ENCODE measurements at regions not wholly inside any gene's neighbourhood (a gene's known extent, or its start where the extent isn't known, plus 50 kb on each side); places are given as distances from the start of the nearest gene placed in this dataset.

DNA sequence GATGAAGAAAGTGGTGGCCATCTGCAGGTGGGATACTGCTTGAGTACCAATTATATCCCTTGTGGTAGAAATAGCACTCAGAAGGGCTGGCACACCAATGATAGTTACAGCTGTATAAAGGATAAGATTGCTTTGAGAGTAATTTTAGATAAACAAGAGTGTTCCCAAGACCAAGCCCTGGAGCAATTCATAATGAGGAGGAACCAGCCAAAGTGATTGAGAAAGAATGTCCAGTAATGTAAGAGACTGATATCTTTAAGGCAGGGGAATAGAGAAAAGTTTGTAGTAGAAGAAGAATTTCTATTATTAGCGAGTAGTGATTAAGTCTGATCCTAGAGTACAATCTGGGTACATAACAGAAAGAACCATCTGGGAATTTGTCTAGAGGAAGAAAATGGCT, 945.1 kb downstream of the OTOL1 start:
- TF ChIP-seq, protein P1, sequence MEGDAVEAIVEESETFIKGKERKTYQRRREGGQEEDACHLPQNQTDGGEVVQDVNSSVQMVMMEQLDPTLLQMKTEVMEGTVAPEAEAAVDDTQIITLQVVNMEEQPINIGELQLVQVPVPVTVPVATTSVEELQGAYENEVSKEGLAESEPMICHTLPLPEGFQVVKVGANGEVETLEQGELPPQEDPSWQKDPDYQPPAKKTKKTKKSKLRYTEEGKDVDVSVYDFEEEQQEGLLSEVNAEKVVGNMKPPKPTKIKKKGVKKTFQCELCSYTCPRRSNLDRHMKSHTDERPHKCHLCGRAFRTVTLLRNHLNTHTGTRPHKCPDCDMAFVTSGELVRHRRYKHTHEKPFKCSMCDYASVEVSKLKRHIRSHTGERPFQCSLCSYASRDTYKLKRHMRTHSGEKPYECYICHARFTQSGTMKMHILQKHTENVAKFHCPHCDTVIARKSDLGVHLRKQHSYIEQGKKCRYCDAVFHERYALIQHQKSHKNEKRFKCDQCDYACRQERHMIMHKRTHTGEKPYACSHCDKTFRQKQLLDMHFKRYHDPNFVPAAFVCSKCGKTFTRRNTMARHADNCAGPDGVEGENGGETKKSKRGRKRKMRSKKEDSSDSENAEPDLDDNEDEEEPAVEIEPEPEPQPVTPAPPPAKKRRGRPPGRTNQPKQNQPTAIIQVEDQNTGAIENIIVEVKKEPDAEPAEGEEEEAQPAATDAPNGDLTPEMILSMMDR (conservative IDR thresholded peaks at IDR 0.05; ENCODE audit: low read depth), result no peak
- CTCF ChIA-PET, result no interaction called here
- DNase-seq (ENCODE audit: low spot score), result no peak
- H3K27ac ChIP-seq, result no peak overlapping the region
- POLR2A ChIA-PET (ENCODE audit: low non-redundant PET), result no interaction called here

GRCh38 chr3:162443376-162443775, 946.8 kb downstream of the OTOL1 start:
- POLR2A ChIA-PET (ENCODE audit: low non-redundant PET), result no interaction called here
- TF ChIP-seq, protein P1 (conservative IDR thresholded peaks at IDR 0.05; ENCODE audit: low read depth), result no peak
- no peak overlapping the region for H3K27ac ChIP-seq
- CTCF ChIA-PET, result no interaction called here
- no peak for DNase-seq (ENCODE audit: low spot score)

- DNase-seq (ENCODE audit: low spot score), result no peak
- ChIA-PET POLR2A (ENCODE audit: low non-redundant PET) (no interaction called here), CTCF (no interaction called here)
- no peak overlapping the region for H3K27ac ChIP-seq
- TF ChIP-seq, protein P1 (conservative IDR thresholded peaks at IDR 0.05; ENCODE audit: low read depth), result no peak
Measured at GRCh38 chr3:162468791-162469190, 972.2 kb downstream of the OTOL1 start.

- ChIA-PET CTCF (no interaction called here), POLR2A (ENCODE audit: low non-redundant PET) (no interaction called here)
- TF ChIP-seq, protein P1 (conservative IDR thresholded peaks at IDR 0.05; ENCODE audit: low read depth), result no peak
- no peak overlapping the region for H3K27ac ChIP-seq
- DNase-seq (ENCODE audit: low spot score), result no peak
Measured at GRCh38 chr3:162487138-162487537, 990.5 kb downstream of the OTOL1 start.

DNA sequence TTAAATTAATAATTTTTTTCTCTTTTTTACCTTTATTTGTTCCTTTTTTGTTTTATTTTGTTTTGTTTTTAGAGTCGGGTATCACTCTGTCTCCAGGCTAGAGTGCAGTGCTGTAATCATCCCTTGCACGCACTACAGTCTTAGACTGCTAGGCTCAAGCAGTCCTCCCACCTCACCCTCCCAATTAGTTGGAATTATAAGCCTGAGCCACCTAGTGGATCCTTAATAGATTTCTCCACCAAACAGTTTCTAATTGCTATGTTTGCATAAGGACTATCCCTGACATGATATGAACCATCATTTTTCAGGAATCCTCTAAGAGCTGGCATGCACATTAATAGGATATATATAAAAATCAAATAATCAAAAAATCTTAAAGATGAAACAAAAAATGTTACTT, 993.2 kb downstream of the OTOL1 start:
- ChIA-PET POLR2A (ENCODE audit: low non-redundant PET) (no interaction called here), CTCF (no interaction called here)

DNA sequence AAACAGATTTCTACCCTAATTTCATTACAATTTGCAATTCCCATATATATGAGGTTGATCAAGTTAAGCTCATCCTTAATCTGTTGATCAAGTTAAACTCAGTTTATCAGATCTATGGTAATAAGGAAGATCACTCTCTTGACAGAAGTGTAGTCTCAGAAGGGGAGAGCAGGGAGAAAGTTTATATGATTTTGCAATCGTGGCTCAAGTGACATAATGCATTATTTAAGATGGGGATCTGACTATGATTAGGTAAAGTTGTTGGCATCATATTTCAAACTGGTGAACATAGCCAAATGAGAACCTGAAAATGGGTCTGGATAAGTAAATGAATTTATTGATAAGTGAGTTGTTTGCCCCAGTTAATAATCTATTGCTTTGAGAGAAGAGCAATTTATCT, 995.3 kb downstream of the OTOL1 start:
- TF ChIP-seq, protein P1 (conservative IDR thresholded peaks at IDR 0.05; ENCODE audit: low read depth), result no peak
- H3K27ac ChIP-seq, result no peak overlapping the region
- DNase-seq (ENCODE audit: low spot score), result no peak
- ChIA-PET CTCF (no interaction called here), POLR2A (ENCODE audit: low non-redundant PET) (no interaction called here)

More for the DNA sequence above, 993.2 kb downstream of the OTOL1 start:
- TF ChIP-seq, protein P1 (conservative IDR thresholded peaks at IDR 0.05; ENCODE audit: low read depth), result no peak
- H3K27ac ChIP-seq, result no peak overlapping the region
- DNase-seq (ENCODE audit: low spot score), result no peak

Measured in RWPE1 (cell line).